ENCODE measurements at regions not wholly inside any gene's neighbourhood (a gene's known extent, or its start where the extent isn't known, plus 50 kb on each side); places are given as distances from the start of the nearest gene placed in this dataset.

- TF ChIP-seq CTCF (IDR thresholded peaks at IDR 0.05) (no peak), POLR2A (IDR thresholded peaks at IDR 0.05) (no peak)
Observed at GRCh38 chr16:73290258-73290657, 242.3 kb upstream of the ZFHX3 start.
